ENCODE measurements at regions not wholly inside any gene's neighbourhood (a gene's known extent, or its start where the extent isn't known, plus 50 kb on each side); places are given as distances from the start of the nearest gene placed in this dataset.

DNA sequence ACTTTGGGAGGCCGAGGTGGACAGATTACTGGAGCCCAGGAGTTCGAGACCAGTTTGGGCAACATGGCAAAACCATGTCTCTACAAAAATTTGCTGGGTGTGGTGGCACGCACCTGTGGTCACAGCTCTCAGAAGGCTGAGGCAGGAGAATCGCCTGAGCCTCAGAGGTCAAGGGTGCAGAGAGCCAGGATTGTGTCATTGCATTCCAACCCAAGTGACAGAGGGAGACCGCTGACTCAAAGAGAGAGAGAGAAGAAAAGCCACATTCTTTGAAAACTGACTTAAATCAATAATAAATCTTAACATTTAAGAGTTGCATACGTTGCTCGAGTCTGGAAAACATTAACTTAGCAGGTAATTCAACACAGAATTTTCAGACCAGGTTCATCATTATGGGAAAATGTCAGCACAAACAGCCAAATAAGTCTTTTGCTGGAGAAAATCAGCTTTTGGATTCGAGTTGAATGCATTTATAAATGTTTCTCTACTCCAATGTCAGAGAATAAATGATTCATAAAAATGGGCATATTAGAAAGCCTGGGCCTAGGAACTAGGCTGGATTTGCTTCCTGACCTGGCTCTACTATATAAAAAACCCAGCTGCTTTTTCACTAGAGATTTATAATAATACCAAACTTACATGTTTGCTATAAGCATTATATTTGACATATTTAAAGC is 68.3 kb upstream of the RBPJ start:
- DNase-seq (ENCODE audit: low read depth, low spot score): no peak
- no peaks in the 10 kb centered on the region for H3K4me1 ChIP-seq (ENCODE audit: control insufficient read depth, insufficient read depth, low read length)
- no peaks in the 10 kb centered on the region for H3K9me3 ChIP-seq (ENCODE audit: control insufficient read depth, insufficient read depth, low read depth, low read length)
- H3K36me3 ChIP-seq (ENCODE audit: control insufficient read depth, insufficient read depth, low read length): no peaks in the 10 kb centered on the region
- TF ChIP-seq POLR2AphosphoS5 (IDR thresholded peaks at IDR 0.05; ENCODE audit: low read depth, low read length): no peak
- no peak for TF ChIP-seq TCF7L2 (IDR thresholded peaks at IDR 0.05; ENCODE audit: low read depth, low read length)
- TF ChIP-seq SIN3A (IDR thresholded peaks at IDR 0.05; ENCODE audit: borderline replicate concordance, insufficient read depth, low read depth, low read length): no peak
- TF ChIP-seq, protein P1, sequence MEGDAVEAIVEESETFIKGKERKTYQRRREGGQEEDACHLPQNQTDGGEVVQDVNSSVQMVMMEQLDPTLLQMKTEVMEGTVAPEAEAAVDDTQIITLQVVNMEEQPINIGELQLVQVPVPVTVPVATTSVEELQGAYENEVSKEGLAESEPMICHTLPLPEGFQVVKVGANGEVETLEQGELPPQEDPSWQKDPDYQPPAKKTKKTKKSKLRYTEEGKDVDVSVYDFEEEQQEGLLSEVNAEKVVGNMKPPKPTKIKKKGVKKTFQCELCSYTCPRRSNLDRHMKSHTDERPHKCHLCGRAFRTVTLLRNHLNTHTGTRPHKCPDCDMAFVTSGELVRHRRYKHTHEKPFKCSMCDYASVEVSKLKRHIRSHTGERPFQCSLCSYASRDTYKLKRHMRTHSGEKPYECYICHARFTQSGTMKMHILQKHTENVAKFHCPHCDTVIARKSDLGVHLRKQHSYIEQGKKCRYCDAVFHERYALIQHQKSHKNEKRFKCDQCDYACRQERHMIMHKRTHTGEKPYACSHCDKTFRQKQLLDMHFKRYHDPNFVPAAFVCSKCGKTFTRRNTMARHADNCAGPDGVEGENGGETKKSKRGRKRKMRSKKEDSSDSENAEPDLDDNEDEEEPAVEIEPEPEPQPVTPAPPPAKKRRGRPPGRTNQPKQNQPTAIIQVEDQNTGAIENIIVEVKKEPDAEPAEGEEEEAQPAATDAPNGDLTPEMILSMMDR (IDR thresholded peaks at IDR 0.05): no peak
- TF ChIP-seq REST (IDR thresholded peaks at IDR 0.05; ENCODE audit: insufficient read depth in 1 of 2, low read depth in 2 of 2, low read length in 1 of 2): no peak
- ChIA-PET CTCF (no interaction called here), POLR2A (no interaction called here)
- no peaks in the 10 kb centered on the region for H3K27me3 ChIP-seq (ENCODE audit: control insufficient read depth, insufficient read depth, low read length)
- ATAC-seq: no peak
- BruUV-seq (replicated peaks): no TSS peak
- no peak overlapping the region for H3K4me3 ChIP-seq (ENCODE audit: low read depth in 2 of 2, low read length in 2 of 2)
- intact Hi-C loops (cut with micrococcal nuclease; ENCODE audit: unreplicated experiment) (no loop called here), in situ Hi-C loops (cut with HindIII; ENCODE audit: low pct_unique_long_range_greater_than_20kb, low sequenced_read_pairs) (no loop called here)
- no peak overlapping the region for H3K27ac ChIP-seq (ENCODE audit: low read length)

- Histone ChIP-seq H3K4me3 (ENCODE audit: low read depth in 2 of 2, low read length in 2 of 2) (no peak overlapping the region), H3K9me3 (ENCODE audit: control insufficient read depth, insufficient read depth, low read depth, low read length) (no peaks in the 10 kb centered on the region), H3K27ac (ENCODE audit: low read length) (no peak overlapping the region), H3K27me3 (ENCODE audit: control insufficient read depth, insufficient read depth, low read length) (no peaks in the 10 kb centered on the region), H3K4me1 (ENCODE audit: control insufficient read depth, insufficient read depth, low read length) (no peaks in the 10 kb centered on the region), H3K36me3 (ENCODE audit: control insufficient read depth, insufficient read depth, low read length) (no peaks in the 10 kb centered on the region)
- intact Hi-C loops (cut with micrococcal nuclease; ENCODE audit: unreplicated experiment): no loop called here
- no peak for DNase-seq (ENCODE audit: low read depth, low spot score)
- in situ Hi-C loops (cut with HindIII; ENCODE audit: low pct_unique_long_range_greater_than_20kb, low sequenced_read_pairs): no loop called here
- no peak for ATAC-seq
- BruUV-seq (replicated peaks): no TSS peak
- ChIA-PET POLR2A (no interaction called here), CTCF (no interaction called here)
- TF ChIP-seq POLR2AphosphoS5 (IDR thresholded peaks at IDR 0.05; ENCODE audit: low read depth, low read length) (no peak), TCF7L2 (IDR thresholded peaks at IDR 0.05; ENCODE audit: low read depth, low read length) (no peak), REST (IDR thresholded peaks at IDR 0.05; ENCODE audit: insufficient read depth in 1 of 2, low read depth in 2 of 2, low read length in 1 of 2) (no peak), SIN3A (IDR thresholded peaks at IDR 0.05; ENCODE audit: borderline replicate concordance, insufficient read depth, low read depth, low read length) (no peak)
- TF ChIP-seq, protein P1 (IDR thresholded peaks at IDR 0.05): no peak
Observed at GRCh38 chr4:26253968-26254367, 66.8 kb upstream of the RBPJ start.

All from Panc1 (cell line).